HG03521 (cell line): ENCODE measurements at regions not wholly inside any gene's neighbourhood (a gene's known extent, or its start where the extent isn't known, plus 50 kb on each side); places are given as distances from the start of the nearest gene placed in this dataset.

Experiments
- ATAC-seq: cut with Tn5 transposase; IDR thresholded peaks from one replicate; pipeline ENCODE4 v1.9.1; 2021; ENCODE audit warnings: mild to moderate bottlenecking, moderate library complexity; ENCODE audit not compliant: unreplicated experiment

DNA sequence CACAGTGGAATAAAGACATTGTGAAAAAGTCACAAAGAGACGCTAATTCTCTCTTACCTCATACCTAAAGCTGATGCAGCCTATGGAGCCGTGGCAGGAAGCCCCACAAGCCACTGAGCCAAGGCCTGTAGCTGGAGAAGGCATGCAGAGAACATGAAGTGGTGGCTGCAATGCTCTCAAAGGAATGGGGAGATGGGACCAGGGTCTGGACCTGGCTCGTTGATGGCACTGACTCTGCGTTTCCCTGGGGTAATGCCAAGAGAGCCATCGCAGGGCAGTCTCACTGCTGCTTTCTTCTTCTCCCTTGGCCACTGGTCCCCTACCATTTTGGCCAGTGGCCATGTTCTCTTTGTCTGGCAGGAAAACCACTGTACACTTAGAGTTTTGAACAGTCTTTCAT, 329.9 kb upstream of the ZMIZ1 start:
- ATAC-seq, result no peak

DNA sequence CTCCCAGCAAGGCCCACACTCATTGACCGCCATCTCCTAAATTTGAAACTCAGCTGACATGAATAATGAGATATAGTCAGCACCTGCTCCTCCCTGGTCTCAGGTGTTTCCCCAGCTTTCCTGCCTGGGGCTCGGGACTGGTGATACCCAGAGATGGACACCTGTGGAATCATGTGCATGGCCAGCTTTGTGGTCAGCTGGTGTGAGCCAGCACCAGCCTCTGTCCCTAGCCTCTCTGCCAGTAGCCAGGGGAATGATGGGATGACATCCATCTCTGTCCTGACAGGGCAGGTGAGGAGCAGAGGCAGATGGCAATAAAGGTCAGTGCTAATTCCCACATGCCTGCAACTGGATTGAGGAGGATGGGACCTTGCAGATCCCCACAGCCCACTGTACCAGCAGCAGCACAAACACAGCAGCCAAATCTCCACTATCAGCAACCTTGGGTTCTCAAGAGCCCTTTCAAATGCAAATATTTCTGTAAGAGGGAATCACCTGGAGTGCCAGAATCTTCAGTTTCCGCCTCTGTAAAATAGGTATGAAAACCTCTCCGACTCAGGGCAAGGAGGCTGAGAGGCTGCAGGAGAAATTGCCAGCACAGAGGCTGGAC, 329.2 kb upstream of the ZMIZ1 start:
- no peak for ATAC-seq

DNA sequence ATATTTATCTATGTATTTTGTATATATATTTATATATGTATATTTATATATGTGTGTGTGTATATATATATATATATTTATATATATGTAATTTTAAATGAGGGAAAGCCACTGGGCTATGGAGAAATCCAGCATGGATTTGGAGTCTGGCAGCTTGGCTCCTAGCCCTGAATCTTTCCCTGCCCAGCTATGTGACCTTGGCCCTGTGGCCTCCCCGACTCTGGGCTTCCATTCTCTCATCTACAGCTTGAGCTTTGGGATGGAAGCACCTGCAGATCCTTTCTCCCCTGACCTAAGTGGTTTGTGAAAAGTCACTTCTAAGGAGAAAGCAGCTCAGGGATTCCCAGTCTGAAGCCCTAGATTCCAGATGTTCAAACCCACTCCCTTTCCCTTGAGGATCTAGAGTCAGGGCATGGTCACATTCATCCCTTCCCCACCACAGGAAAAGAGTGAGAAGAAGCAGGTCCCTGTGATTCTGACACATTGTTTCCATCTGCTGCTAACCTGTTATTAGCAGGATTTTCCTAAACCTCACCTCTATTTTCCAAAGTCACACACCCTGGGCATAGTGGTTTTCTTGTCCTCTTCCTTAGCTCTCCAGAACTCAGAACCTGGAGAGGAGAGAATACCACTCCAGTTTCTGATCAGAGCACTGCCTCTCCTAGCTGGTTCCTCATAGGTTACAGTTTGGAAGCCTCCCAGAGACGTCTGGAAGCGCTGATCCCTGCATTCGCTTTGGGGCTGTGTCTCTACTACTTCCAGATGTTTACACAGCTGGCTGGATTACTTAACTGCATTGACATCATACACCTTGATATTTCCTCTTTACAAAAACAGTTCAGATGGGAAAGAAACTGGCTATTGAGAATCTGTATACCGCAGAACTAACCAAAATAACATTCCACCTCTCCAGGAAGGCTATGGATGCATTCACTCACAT, 327.5 kb upstream of the ZMIZ1 start:
- ATAC-seq, result no peak

DNA sequence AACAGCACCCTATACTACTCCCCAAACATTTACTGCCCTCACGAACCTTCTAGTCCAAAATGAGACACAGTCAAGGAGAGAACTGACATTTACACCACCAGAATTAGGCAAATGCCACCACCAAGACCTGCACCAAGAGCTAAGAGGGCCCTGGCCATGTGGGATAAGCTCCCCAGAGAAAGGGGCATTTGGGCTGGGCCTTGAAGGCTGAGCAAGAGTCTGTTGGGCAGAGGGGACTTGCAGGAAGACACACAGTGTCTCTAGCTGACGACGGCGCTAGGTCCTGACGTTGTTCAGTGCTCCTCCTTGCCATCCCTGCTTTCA, 326.4 kb upstream of the ZMIZ1 start:
- no peak for ATAC-seq

DNA sequence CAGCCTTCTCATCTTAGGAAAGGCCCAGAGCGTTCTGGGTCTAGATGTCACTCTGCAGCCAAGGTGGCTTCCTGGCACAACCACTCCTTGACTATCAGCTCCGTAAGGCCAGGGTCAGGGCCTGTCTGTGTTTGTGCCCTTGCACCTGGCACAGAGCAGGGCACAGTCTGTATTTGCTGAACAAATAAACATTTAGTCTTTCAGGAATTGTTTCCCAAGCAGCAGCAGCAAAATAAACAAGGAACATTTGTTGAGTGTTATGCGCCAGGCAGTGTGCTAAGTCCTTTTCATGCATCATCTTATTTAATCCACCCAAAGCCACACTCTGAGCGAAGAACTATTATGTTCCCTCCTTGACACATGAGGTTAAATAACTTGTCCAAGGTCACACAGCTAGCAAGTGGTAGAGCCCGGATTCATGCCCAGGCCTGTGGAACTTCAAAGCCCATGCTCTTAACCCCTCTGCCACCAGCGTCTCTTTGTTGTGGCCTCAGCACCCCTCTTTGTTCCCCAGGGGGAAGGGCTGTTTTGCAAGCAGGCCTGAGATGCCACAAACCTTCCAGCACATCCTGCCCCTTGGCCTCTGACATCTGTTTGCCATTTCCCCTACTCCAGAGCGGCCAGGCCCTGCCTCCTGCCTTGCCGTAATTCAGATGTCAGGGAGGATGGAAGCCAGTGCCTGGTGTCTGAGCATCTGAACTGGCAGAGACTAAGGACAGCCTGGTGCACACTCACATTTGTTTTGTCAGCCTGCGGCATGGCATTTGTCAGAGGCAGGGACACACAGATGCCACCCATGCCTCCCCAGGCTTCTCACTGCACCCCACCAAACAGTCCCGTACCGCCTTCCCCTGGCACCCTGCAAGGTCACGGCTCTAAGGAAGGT, 325.8 kb upstream of the ZMIZ1 start:
- ATAC-seq, result no peak

DNA sequence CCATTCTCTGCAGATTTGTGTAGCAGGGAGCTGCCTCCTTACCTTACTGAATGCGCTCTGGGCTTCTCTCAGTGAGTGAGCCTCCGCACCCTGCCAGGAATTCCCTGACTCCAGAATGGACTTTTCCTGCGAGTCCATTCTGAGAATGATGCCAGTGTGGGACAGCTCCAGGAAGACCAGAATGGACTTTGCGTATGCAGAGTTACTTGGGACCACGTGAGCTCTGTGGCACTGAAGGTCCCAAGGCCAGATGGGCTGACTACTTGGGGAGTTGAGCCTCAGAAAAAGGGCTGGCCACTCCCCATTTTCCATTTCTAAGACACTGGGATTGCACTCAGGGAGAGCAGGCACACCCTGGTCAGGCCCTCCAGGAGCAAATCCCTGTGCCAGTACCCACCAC, 324.7 kb upstream of the ZMIZ1 start:
- ATAC-seq, result no peak

DNA sequence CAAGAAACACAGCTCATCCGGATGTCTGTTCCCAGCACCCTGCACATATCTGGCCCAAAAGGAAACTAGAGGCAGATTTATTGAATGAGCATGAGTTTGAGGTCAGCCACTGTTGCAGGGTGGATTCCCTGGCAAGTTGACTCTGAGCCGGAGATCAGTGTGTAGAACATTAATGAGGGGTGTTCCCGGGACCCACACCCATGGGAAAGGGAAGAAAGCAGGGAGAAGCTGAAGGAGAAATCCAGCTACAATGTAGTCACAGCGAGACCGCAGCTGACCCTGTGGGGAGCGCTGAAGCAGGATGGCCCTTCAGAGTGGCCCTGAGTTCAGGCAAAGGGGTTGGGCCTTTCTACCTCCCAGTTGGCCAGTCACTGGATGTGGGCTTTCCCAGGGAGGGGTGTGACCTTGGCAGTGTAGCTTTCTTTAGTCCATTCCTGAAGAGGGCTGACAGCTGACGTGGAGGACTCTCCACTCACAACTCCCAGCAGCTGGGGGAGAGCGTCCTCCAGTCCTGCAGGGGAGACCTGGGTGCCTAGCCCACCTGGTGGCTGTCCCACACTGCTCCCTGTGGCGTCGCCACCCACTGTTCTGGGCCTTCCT, 324.2 kb upstream of the ZMIZ1 start:
- ATAC-seq, result no peak

DNA sequence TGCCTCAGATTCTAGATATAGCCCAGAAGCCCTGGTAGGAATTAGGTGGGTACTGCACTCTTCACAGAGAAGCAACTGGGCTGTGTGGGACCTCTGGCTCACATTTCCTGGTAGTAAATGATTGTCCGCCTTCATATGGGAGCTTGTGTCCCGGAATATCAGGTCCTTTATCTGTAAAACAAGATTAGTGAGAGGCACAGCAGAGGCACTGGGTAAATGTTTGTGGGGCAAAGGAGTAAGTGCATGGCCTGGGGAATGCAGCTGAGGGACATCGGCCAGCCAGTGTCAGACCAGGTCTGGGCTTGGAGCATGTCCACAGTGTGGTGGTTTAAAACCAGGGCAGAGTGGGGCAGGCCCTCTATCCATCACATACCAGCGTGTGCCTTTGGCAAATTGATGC, 323.3 kb upstream of the ZMIZ1 start:
- no peak for ATAC-seq

DNA sequence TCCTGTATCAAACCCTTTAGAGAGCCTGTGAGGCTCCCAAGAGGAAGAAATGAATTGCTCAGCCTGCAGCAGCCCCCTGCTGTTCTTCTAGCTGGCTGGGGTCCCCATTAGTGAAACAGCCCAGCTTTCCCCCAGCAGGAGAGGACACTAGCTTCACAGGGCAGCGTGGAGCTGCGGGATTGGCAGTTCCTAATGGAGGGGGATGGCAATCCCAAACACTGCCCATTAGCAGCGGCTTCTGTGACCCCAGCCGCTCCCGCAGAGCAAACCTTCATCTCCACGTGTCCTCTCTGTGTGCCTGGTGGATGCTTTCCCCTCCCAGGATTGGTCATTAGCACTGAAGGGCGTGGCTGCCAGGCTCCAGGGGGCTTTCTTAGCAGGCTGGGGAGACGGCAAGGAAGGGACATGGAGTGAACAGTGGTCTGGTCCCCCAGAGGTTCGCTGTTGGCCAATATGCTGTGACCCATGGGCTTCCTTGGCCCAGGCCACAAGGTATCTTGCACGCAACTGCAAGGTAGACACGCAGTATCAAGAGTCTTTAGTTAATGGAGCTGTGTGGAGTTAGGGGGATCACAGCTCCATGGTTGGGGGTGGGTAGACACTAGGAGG, 322.5 kb upstream of the ZMIZ1 start:
- ATAC-seq, result no peak

DNA sequence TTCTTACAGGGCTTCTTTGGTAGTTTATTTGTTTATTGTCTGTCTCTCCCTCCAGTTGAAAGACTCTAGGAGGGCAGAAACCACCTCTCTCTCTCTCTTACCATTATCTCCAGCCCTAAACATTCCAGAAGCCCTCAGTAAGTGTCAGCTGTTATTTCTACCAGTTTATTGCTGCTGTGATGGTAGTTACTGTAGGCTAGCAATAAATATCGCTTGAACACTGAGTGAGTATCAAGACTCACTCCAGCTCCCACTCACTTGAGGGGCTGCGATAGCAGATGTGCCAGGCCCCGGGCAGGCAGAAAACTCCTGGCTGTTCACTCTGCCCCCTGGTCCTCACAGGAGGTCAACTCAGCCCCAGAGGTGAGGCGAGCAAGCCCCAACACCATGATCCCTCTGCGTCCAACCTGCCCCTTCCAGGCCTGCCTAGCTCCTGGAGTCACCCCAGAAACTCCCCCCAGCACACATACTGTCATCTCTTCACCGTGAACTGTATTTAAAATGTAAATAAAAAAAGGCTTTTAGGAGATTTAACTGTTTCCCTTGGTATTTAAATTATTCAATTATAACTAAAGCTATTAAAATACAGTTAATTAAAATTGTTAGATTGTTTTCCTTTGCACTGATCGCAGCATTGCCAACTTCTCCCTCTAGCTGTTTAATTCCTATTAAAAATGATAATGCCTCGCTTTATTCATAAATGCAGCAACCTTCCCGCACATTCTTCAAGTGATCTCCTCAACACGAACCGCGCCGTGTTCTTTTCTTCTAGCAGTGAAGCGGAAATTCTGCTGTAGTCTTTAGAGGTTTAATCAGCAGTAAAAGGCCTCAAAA, 321.1 kb upstream of the ZMIZ1 start:
- no peak for ATAC-seq

DNA sequence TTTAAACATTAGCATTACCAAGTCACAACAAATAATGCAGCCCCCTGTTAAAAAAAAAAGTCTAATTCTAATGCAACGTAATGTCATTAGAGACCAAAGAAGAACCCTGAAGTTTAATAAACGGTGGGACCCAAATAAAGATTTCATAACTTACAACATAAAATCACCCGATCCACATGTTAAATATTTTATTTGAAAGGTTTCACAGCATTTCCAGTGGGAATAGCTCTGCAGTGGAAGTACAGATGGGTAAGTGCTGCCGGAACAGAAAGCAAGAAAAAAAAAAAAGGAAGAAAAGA, 320.6 kb upstream of the ZMIZ1 start:
- no peak for ATAC-seq

DNA sequence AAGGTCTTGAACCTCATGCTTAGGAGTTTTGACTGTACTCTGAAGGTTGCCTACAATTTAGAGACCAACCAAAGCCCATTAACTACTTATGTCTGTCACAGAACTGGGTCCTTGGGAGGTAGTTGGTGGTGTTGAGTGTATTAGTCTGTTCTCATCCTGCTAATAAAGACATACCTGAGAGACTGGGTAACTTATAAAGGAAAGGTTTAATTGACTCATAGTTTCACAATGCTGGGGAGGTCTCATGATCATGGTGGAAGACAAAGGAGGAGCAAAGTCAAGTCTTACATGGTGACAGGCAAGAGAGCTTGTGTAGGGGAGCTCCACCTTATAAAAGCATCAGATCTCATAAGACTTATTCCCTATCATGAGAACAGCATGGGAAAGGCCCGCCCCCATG, 319.6 kb upstream of the ZMIZ1 start:
- no peak for ATAC-seq

DNA sequence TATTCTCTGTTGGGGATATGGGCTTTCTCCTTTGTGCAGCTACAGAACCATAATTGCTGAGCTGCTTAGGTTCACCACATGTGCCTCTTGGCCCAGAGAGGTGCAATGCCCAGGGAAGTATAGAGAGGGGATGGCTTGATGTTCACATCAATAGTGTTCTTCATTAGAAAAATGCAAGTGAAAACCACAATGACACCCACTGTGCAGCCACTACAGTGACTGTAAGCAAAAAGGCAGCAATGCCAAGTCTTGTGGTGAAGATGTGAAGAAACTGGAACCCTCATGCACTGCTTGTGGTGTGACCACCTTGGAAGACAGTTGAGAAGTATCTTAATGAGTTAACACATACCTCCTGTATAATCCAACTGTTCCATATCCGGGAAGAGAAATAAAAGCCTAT, 318.9 kb upstream of the ZMIZ1 start:
- ATAC-seq, result no peak

DNA sequence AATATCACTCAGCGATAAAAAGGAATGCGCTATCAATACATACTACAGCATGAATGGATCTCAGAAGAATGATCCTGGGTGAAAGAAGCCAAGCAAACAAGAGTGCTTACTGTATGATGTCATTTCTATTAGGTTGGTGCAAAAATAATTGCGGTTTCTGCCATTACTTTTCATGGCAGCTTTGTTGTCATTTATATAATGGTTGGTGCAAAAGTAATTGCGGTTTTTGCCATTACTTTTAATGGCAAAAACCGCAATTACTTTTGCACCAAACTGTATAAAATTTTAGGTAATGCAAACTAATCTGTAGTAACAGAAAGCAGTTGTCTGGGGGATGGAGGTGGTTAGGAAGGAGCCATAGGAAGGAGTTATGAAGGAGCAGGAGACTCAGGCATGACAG, 318.3 kb upstream of the ZMIZ1 start:
- no peak for ATAC-seq

DNA sequence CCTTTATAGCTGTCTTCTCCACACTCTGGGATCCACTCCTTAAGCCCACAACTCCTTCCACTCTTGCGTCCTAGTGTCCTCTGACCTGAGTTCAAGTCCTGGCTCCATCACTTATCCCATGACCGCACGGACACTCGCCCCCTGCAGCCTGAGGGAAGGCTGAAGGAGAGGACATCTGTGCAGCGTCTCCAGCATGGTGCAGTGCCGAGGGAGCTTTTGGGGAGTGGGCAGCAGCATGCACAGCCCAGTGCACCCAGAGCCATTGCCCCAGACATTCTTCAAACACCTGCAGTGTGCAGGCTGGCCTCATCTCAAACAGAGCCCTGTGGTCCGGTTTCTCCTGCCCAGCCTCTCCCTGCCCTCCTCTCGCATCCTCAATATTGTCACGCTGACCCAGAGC, 317.1 kb upstream of the ZMIZ1 start:
- no peak for ATAC-seq

DNA sequence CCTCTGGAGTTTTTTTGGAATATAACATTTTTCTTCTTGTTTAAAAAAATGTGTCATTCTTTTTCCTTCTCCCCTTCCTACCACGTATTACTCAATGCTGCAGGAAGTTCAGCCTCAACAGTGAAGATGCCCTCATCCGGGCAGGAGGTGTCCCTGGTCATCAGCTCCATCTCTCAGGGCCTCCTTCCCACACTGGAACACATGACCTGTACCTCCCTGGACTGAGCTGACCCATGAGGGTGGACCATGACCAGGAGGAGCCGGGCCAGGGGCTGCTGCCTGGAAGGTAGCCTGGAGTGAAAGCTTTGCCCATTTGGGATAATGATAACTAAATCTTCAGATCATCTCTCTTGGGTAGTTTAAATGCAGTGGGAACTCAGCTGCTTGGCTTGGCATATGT, 316.5 kb upstream of the ZMIZ1 start:
- ATAC-seq, result no peak

DNA sequence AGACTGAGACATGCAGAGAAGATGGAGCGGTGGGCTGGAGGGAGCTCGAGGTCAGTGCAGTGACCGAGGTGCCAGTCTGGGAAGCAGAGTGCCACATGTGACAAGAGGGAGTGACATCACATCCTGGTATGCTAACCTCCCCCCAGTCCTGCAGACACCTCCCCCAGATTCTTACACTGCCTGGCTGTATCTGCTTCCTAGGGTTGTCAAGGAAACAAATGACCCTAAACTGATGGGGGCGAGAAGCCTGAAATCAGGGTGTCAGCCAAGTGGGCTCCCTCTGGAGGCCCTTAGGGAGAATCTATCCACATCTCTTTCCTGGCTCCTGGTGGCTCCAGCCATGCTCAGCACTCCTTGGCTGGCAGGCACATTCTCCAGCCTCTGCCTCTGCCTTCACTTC, 316.1 kb upstream of the ZMIZ1 start:
- no peak for ATAC-seq

DNA sequence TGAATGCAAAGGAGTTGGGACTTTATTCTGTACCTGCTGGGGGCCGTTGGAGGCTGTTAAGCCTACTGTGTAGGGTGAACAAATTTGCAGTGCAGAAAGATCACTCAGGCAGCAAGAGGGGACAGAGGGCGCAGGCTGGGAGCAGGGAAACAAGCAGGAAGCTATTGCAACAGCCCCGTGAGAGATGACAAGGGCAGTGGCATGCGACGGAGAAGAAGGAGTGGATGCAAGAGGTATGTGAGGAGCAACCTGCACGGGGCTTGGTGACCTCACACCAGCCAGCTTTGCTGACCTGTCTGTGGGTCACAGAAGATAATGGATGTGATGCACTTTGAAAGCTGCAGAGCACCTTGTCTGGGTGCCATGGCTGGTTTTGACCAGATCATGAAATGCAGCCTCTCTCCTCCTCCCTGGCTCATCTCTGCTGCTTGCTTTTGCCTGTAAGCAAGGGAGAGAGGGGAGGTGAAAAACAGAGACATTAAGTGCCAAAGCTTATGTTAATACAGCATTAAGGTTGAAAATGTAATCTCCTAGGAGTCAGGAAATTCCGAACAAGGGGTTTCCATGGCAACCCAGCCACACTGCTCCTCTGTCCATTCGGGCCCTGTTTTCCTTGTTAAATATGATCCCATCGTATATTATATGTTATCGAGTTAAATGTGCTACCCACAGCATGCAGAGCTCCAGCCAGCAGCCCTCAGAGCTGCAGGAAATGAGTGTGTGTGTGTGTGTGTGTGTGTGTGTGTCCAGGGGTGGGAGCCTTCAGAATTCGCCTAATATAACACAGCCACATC, 314.3 kb upstream of the ZMIZ1 start:
- no peak for ATAC-seq

DNA sequence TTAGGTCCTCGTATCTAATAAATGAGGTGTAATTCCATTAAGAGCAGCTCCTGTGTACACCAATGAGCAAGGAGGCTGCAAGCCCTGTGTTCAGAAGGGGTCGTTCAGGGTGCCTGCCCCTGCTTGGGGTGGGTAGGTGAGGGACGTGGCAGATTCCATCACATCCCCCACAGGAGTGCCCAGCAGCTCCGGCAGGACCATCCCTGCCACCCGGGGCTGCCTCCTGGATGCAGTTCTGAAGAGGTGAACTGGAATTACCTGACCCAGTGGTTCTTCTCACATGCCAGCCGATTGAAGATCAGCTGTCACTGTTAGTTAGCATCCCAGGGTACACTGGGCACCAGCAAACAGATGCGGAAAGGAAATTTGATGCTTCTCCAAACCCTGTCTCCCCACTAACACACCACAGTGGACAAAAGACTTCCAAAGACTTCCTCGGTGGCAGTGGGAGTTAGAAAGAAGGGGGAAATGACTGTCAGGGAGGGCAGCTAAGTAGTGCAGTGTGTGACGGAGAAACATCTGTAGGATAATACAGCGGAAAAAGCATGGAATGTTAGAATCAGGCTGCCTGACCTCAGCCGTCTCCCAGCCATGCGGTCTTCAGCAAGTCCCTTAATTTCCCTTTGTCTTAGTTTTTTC, 313.6 kb upstream of the ZMIZ1 start:
- ATAC-seq, result no peak
